HG02571 (cell line): ENCODE measurements at regions not wholly inside any gene's neighbourhood (a gene's known extent, or its start where the extent isn't known, plus 50 kb on each side); places are given as distances from the start of the nearest gene placed in this dataset.
"Not testable (repeated sequence)": the region's sequence is repeated elsewhere in the genome, so short reads cannot be mapped to it uniquely, and the experiment has no call there.

Source experiments
- ATAC-seq: cut with Tn5 transposase; IDR thresholded peaks from one replicate; pipeline ENCODE4 v1.9.1; 2021; ENCODE audit warnings: mild to moderate bottlenecking, moderate library complexity; ENCODE audit not compliant: unreplicated experiment

- ATAC-seq = no peak
Measured at GRCh38 chr10:9222917-9223316, 1168.4 kb downstream of the GATA3 start.

DNA sequence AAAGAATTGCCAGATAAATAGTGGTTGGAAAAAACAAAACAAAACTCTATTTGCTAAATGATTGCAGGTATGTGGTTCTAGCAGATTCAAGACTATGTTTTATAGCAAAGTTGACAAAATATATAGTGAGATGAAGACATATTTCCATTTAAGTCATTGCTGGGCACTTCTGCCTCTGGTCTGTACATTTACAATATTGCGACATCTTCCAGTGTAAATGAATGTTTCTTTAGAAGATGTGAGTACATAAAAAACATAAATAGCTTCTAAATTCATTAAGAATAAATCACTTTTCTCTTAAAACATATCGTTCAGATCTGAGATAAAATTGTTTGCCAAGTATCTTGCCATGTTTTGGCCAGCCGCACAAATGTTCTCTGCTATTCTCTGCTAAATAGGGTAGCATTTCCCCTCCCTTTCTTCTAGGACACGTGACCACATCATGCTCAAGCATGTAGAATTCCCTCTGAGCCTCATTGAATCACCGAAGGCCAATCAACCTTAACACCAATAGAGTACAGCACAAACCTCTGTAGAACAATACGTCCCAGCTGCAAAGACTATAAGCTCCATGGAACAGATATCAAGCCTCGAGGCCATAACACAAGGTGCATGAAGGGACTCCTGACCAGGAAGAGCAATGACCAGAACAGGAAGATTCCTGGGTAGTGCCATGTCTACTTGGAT lies 1173.3 kb downstream of the GATA3 start:
- ATAC-seq = no peak

DNA sequence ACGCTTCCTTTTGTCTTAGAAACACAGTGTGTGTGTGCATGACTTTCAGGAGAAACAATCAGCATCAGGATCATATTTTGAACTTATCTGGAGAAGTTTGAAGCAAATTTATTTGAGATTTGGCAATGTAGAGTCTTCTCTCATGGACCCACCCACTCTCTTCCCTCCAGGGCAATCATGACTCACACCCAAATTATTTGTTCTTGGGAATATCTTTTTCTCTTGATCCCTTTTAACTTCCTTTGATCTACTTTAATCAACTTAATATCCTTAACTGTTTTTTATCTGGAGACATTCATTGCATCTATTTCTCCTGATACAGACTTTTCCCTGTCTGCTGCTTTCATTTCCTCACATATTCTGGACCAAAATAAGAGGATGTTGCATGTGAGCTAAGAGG lies 1174.3 kb downstream of the GATA3 start:
- no peak for ATAC-seq

- no peak for ATAC-seq
Measured at GRCh38 chr10:9229702-9230244, 1175.3 kb downstream of the GATA3 start.

GRCh38 chr10:9230625-9231024 lies 1176.1 kb downstream of the GATA3 start:
- ATAC-seq = no peak

GRCh38 chr10:9234191-9234590 lies 1179.7 kb downstream of the GATA3 start:
- ATAC-seq = no peak

- no peak for ATAC-seq
Measured at GRCh38 chr10:9238041-9238440, 1183.6 kb downstream of the GATA3 start.

GRCh38 chr10:9239298-9239697 lies 1184.8 kb downstream of the GATA3 start:
- ATAC-seq = no peak

GRCh38 chr10:9243941-9244411 lies 1189.5 kb downstream of the GATA3 start:
- no peak for ATAC-seq

- no peak for ATAC-seq
Measured at GRCh38 chr10:9244864-9245263, 1190.4 kb downstream of the GATA3 start.

GRCh38 chr10:9253121-9253520 lies 1198.6 kb downstream of the GATA3 start:
- ATAC-seq = no peak

GRCh38 chr10:9254353-9254752 lies 1199.9 kb downstream of the GATA3 start:
- ATAC-seq = no peak

DNA sequence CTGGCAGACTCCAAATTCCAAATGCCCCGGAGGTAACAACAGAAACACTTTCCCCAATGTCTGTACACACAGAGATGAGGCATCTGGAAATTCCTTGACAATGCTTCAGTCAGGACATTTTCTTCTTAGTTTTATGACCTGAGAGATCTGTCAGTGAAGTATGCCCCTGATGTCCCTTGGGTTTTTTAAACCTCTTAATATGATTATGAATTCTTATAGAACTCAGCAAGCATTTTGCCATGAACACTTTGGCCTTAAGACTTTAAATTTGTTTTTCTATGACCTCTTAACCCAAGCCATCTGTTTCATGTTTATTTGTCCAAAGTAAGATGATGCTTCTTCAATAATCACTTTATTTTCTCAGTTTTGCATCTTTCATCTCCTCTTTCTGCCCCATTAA lies 1206.2 kb downstream of the GATA3 start:
- no peak for ATAC-seq

DNA sequence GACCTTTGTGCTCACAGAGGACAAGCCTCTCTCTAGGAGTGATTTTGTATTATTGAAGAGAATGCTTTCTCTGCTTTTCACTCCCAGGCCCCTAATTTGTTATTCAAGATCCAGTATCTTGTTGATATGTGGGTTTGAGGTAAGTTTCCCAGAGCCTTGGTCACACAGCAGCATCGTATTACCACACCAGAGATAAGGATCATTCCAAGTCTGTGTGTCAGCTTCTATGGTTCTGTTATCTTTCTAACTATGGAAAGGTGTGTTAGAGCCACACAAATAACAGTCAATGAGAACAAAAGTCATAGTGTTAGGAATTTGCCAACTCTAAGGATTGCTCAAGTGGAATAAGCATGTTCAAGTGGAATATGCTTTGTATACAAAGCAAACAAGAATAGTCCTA lies 1208.3 kb downstream of the GATA3 start:
- no peak for ATAC-seq

DNA sequence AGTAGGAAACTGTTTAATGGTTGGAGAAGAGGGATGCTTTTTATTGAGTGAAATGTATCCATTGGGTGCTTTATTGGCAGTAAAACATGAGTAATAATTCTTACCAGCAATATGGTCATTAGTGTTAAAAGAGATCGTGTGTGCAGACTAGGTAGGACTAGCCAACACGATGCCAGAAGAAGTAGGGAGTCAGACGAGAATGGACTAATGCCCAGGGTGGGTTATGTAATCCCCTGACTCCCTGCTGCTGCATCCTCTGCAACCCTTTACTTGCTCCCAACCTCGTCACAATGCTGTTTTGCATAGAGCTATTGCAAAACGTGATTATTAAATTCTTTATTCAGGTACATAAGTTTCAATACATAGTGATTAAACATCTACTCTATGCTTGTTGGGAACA lies 1213.7 kb downstream of the GATA3 start:
- no peak for ATAC-seq

- not testable (repeated sequence) for ATAC-seq
Measured at GRCh38 chr10:9273126-9273833, 1218.8 kb downstream of the GATA3 start.

DNA sequence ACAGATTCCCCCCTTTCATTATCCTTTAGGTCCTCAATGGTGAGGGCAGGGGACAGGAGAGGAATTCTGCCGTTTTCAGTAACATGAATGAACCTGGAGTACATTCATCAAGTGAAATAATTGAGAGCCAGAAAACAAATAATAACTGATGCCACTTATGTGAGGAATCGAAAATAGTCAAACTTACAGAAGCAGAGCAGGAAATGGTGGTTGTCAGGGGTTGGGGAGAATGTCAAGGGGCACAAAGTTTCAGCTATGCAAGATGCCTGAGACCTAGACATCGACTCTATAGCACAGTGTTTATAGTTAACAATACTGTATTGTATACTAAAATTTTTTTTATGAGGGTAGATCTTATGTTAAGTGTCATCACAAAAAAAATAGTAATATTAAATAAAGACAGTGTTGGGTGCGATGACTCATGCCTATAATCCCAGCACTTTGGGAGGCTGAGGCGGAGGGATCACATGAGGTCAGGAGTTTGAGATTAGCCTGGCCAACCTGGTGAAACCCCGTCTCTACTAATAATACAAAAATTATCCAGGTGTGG lies 1219.8 kb downstream of the GATA3 start:
- ATAC-seq = no peak

DNA sequence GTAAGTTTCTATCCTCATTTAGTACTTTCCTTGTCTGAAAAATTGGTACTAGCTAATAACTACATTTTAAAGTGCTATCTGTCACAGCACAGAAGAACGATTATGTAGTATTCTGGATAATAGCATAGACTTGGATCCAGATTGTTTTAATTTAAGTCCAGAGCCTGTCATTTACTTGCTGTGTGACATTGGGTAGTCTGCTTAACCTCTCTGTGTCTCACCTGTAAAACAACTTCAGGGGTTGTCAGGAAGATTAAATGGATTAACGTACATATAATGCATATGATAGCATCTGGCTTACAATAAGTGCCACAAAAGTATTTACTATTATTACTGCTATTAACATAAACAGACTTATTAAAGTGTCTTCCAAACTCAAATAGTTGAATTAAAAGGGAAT lies 1221.4 kb downstream of the GATA3 start:
- no peak for ATAC-seq

DNA sequence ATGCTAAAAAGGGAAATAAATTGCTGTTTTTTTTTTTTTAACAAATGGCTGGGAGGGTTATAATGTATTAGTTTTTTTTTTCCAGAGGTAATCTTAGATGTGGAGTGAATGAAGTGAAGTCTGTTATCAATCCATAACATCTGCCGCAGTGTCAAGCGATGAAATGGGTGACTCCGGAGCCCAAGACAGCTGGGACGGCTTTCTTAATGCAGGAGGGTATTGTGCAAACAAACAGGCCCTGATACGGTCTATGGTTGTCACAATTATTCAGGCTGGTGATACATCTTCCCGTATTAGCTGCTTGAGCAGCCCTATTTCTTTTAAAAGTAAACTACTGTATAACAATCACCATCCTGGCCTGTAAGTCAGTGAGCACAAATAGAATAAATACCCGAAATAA lies 1231.2 kb downstream of the GATA3 start:
- no peak for ATAC-seq

DNA sequence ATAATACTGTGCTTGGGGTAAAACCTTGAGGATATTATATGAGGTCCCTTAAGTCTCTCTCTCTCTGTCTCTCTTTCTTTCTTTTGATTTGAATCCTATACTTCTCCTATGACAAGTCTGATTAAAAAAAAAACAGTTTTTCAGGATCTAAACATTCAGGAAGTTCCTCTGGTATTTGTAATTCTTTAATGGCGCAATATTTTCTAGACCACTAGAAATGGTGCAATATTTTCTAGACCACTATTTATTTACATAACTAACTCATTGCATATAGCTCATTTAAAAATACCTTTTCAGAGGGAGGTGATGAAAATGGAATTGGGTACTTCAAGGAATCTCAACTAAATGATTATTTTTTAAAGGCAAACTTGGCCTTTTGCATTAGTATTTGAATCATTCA lies 1235.3 kb downstream of the GATA3 start:
- no peak for ATAC-seq

DNA sequence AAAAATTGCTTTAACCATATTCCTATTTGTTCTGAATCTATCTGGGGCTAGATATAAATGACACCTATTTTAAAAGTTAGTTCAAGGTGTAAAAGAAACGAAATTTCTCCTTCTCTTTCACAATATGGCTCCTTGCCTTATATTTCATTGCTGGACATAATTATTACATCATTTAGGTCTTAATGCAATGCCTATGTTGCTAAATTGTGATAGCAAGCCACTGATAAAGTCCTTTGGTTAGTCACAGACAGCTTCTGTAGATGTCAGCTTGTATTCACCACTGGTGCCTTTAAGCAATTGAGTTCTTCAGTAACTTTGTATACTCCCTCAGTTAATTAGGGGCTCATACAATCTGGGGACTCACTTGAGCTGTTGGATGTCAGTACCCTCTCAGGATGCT lies 1236.6 kb downstream of the GATA3 start:
- ATAC-seq = no peak

DNA sequence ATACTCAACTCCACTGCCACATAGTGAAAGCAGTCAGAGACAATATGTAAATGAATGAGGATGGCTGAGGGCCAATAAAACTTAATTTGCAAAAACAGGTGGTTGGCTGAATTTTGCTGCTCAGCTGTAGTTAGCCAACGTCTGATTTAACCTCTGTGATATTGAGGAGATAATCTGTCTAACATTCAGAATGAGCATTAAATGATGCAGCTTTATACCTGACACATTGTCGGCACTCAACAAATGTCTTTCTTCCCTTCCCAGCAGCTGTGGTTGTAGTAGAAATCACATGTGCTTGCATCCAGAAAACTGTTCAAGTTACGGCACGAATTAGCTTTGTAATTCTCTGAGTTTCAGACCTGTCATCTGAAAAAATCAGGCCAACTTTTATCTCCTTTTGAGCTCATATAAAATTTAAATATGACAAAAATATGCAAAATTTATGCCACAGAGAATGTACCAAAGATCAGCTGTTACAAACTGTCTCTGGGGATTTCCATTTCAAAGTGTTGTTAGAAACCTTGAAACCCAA lies 1239.7 kb downstream of the GATA3 start:
- no peak for ATAC-seq
